ENCODE measurements at regions not wholly inside any gene's neighbourhood (a gene's known extent, or its start where the extent isn't known, plus 50 kb on each side); places are given as distances from the start of the nearest gene placed in this dataset.

- no peak for TF ChIP-seq POLR2AphosphoS5 (IDR thresholded peaks at IDR 0.05)
- no peak for TF ChIP-seq CTCF (IDR thresholded peaks at IDR 0.05)
- no peak for TF ChIP-seq POLR2A (IDR thresholded peaks at IDR 0.05)
Observed at GRCh38 chr9:134533850-134534588, 107.6 kb upstream of the COL5A1 start.

Data from prostate gland (tissue), 2 donors.